Epidermal melanocyte (primary cell): ENCODE measurements at regions not wholly inside any gene's neighbourhood (a gene's known extent, or its start where the extent isn't known, plus 50 kb on each side); places are given as distances from the start of the nearest gene placed in this dataset.
"Not testable (repeated sequence)": the region's sequence is repeated elsewhere in the genome, so short reads cannot be mapped to it uniquely, and the experiment has no call there.

ENCODE experiments used
- DNase-seq: peaks from one replicate; pipeline ENCODE4 v3.0.0; 2011; ENCODE audit warnings: low spot score; ENCODE audit not compliant: insufficient read length

DNA sequence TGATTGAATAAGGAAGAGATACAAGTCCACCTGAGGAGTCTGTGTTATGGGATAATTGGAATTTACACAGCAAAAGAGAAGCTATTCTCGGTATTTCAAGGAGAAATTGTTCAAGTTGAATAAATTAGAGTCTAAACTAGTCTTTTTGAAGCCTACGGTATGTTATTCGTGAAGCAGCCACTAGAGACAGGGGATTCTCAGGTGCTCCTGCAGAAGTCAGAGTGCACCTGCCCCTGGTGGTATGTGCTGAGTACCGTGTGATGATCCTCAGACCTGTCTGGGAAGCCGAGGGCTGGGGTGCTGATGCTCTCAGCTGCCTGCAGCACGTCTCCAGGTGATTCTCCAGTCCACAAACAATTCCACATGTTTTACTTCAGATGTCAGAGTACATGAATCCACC is 1171.7 kb downstream of the RPIA start:
- not testable (repeated sequence) for DNase-seq

DNA sequence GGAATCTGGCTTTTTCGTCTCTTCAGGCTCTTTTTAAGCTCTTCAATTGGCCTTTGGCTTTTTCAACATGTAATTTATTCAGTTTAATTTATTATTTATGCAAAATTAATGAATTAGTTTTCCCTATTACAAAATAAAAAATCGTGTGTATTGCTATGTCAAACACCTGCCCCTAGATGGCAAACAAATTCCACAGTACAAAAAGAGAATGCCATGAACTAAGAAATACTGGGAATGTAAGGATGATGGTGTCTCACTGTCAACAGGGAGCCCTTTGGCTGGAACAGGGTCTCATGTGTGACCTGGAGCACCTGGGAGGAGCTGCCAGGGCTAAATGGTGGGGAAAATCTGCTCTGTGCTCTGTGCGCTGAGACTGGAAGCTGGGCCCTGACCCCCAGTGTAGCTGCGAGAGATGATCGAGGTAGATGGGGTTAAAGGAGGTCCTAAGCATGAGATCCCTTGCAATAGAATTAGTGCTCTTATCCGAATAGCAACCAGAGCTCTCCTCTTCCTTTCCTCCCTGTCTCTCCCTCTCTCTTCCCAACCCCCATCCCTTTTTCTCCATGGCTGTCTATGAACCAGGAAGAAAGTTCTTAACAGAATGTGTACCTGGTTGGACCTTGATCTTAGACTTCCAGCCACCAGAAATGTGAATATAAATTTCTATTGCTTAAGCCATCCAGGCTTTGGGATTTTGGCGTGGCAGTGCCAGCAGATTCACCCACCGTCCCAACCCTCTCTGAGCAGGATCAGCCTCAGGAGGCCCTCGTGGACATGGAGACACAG is 1183.5 kb downstream of the RPIA start:
- not testable (repeated sequence) for DNase-seq

DNA sequence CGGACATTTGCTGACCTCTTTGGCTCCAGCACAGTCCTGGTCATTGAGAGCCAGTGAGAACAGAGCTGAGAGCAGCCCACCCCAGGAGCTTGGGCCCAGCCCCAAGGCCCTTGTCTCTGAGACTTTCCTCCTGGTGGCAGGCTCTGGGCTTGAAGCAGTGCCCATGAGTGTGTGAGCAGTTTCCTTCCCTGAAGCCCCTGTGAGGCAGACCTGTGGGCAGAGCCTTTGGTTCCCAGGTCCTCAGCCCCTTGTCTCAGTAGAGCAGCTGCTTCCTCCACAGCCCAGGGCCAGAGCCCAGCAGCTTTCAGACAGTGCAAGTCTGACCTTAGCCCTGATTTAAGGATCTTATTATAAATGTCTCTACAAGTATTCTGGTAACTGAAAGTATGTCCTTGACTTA is 1185.0 kb downstream of the RPIA start:
- DNase-seq: not testable (repeated sequence)

DNA sequence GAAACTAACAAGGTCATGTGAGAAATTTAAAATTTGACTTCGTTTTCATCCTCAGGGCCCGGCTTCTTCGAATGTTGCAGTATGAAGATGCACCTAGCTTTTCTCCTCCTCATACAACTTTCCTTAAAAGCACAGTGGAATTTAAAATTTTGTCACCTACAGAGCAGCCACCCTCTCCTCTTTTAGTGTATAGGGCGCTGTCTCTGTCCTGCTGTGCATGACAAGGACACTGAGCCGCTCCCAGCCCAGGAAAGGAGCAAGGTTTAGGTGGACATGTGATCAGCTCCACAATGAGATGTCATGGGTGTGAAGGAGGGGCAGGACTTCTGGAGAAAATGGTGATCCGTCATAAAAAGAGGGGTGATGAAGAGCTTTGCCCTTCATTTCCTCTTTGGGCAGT is 1185.4 kb downstream of the RPIA start:
- DNase-seq: peak; percentile 0

DNA sequence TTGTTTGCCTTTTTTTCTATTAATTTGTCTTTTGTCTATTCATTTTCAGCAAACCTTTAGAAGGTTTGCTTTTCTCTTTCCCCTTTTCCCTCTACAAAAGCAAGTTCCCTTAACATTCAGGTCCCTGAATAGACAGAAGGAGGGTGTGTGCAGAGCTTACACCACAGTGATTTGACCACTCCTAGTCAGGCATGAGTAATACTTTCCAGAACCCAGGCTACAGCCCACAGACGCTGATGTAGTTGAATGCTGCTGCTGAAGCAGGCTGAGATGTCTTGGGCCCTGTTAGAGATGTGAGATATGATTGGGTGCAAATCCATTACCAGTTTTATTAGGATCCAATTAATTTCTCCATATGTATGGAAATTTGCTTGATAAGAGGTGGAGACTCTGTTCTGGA is 1191.4 kb downstream of the RPIA start:
- DNase-seq: not testable (repeated sequence)

DNA sequence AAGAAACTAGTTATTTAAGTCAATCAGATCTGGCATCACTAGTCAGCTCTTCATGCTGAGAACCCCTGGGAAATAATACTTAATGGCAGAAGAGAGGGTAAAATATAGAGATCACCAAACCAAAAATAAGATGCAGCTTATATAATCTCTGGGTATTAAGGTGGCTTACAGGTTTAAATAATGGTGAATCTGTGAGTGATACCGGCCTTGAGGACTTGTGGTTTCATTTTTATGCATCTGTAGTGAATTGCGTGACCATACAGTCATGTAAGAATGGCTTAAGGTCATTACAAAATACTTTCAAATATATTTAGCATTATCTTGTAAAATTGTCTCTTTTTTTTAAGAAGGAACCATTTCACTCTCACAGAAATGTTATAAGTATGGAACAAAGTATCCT is 1192.2 kb downstream of the RPIA start:
- not testable (repeated sequence) for DNase-seq

DNA sequence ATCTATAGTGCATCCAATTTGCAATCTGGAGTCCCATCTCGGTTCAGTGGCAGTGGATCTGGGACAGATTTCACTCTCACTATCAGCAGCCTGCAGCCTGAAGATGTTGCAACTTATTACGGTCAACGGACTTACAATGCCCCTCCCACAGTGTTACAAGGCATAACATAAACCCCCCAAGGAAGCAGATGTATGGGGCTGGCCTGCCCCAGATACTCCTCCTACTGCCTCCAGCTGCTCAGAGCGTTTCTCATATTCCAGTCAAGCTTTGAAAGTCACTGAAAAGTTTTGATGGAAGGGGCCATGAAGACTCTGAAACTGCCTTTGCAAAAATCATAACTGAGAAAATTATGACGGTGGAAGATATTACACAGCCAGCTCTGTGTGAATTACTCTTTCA is 1193.6 kb downstream of the RPIA start:
- DNase-seq: not testable (repeated sequence)

DNA sequence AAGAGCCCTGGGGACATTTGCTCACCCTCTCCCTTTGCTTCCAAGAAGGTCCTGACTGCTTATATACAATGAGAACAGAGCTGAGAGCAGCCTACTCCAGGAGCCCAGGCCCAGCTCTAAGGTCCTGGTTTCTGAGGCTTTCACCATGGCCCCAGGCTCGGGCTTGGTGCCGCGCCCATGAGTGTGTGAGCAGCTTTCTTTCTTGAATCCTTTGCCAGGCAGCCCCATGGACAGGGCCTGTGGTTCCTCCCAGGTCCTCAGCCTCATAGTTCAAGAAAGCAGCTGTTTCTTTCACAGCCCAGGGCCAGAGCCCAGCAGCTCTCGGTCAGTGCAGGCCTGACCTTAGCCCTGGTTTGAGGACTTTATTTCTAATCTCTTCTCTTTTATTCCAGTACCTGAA is 1197.2 kb downstream of the RPIA start:
- DNase-seq: not testable (repeated sequence)

DNA sequence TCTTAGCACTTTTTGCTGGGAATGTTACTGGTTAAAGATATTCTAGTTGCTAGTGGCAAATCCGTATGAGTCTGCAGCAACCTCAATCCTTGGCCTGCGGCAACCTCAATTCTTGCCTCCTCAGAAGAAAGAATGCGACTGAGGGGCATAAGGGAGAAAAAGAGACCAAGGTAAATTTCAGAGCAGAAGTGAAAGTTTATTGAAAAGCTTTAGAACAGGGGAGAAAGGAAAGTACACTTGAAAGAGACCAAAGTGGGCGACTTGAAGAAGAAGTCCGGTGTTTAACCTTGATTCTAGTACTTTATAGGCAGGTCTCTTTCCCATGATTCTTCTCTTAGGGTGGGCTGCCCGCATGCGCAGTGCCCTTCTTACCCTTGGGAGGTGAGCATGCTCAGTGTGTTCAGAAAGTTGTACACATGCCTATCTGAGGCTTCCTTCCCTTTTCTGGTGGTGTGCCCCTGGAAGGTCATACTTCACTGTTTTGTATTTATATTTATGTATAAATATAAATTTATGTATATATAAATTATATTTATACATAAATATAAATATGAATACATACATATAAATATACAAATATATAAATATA is 1198.8 kb downstream of the RPIA start:
- not testable (repeated sequence) for DNase-seq

DNA sequence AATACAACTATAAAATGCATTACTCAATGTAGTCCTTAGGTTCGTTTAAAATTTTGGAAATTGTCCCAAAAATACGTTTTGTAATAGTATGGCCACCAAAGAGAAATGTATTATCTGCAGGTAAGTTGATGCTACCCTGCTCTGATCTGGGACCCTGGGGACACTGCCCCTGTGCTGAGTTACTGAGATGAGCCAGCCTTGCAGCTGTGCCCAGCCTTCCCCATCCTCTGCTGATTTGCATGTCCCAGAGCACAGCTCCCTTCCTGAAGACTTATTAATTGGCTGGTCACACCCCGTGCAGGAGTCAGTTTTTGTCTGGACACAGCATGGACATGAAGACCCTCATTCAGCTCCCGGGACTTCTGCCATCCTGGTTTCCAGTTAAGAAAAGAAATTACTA is 1203.5 kb downstream of the RPIA start:
- not testable (repeated sequence) for DNase-seq

DNA sequence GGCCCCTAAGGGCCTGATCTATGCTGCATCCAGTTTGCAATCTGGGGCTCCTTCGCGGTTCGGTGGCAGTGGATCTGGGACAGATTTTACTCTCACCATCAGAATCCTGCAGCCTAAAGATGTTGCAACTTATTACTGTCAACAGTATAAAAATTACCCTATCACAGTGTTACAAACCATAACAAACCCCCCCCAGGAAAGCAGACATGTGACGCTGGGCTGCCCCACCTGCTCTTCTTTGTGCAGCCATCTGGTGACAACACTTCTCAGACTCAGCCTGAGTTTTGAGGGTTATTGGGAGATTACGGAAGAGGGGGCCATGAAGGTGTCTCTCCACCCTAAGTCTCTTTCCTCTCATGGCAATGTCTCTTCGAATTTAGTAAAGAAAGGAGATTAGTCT is 1204.2 kb downstream of the RPIA start:
- not testable (repeated sequence) for DNase-seq

DNA sequence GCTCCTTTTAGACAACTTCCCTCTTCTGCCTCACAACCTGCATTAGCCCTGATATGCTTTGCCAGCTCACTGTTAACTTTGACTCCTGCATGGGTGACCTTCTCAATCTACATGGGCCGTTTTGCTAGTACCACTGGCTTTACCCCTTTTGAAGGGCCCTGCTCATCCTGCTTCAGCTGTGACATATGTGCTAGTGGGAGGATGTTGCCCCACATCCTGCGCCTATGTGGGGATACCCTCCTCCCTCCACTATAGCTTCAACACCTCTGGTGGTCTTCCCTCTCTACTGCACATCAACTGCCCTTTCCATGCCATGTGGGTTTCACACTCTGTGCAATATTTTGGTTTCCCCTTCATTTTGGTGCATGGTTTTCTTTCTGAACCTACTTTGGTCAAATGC is 1235.5 kb downstream of the RPIA start:
- not testable (repeated sequence) for DNase-seq

DNA sequence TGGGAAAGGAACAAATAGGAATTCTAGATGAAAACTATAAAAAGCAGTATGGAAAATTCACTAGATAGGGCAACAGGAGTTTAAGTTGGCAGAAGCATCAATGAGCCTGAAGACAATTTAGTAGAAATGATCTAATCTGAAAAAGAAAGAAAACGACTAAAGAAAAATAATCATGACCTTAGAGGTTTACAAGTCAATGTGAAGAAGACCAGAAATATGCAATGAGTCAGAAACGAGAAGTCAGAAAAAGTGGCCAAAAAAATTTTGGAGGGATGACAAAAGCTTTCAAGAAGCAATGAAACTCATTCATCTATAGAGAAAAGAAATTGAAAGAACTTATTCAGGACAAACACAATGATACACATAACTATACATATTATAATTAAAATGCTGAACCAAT is 1244.0 kb downstream of the RPIA start:
- DNase-seq: not testable (repeated sequence)

DNA sequence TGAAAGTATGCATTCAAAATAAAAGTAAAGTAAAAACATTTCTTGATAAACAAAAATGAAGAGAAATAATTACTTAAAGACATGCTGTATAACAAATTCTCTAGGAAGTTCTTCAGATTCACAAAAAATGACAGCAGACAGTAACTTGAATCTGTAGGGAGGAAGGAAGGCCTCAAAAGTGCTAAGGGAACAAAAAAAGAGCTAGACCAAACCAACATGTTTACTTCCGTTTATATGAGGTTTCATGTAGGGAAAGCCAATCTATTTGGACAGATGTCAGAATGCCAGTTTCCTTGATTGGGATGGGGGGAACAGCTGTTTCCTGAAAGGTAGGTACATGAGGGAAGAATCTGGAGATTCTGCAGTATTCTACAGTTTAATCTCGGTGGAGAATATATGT is 1244.5 kb downstream of the RPIA start:
- DNase-seq: not testable (repeated sequence)

DNA sequence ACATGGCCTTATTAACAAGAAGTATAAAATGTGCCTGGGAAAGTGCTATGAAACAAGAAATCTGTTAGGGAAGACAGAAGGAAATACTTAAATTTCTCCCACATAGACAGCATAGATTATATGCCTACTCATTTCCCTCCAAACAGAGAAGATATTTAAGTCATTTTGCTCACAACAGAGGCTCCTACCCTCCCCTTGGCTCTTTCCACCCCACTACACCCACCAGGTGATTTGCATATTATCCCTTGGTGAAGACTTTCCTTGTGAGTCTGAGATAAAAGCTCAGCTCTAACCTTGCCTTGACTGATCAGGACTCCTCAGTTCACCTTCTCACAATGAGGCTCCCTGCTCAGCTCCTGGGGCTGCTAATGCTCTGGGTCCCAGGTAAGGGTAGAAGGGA is 1245.1 kb downstream of the RPIA start:
- DNase-seq: not testable (repeated sequence)

DNA sequence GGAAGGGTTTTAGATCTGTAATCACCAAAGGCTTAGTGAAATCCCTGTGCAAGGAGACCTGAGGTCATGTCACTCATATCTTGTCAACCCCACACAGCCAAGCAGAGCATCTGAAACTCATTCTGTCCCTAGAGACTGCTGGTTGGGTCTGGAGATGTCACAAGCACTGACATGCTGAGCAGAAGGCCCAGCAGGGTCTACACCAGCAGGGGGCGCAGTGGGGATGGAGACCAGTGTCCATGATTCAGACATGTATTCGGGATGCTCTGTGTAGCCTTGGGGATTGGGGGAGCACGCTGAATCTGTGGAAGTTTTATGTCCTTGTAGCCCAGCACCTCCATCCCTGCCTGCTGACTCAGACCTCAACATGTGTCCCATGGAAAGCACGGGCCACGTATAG is 1247.3 kb downstream of the RPIA start:
- not testable (repeated sequence) for DNase-seq

DNA sequence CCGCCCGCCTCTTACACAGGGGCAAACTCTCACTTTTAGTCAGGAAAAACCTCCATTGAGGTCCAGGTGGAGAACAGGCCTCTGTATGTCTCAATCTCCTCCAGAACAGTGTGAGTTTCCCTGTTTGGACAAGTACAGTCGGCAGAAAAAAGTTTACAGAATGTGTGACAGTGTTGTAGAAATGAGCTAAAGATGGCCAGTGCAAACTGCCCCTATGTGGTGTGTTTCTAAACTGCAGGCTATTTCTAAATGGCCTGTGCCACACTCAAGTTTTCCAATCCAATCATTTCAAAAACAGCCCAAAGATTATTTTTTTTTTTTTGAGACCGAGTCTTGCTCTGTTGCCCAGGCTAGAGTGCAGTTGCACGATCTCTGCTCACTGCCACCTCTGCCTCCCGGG is 1252.8 kb downstream of the RPIA start:
- not testable (repeated sequence) for DNase-seq

DNA sequence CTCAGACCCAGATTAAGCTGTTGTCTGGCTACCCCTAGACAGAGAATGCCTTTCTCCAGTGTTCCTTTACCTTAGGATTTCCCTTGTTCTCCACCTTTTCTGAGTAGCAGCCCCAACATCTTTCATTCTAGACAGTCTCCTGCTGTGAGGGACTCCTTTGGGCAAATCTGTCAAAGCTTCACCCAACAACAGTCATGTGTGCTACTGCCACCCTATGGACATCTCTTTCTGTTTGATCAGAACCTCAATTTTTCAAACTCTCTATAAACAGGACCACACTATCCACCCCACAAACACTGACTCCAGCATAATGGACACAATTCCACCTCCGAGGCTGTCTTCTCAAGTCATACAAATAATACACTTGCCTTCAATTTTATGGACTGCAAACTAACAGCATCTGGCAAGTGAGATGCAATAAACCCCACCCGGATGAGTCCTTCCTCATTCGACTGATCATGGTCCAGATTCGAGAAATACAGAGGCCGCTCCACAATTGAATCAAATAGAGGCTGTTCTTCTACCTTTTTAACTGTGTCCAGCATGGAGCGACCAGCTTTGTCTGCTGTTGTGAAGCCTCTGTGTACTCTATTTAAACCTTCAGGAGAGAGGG is 1253.6 kb downstream of the RPIA start:
- DNase-seq: not testable (repeated sequence)

DNA sequence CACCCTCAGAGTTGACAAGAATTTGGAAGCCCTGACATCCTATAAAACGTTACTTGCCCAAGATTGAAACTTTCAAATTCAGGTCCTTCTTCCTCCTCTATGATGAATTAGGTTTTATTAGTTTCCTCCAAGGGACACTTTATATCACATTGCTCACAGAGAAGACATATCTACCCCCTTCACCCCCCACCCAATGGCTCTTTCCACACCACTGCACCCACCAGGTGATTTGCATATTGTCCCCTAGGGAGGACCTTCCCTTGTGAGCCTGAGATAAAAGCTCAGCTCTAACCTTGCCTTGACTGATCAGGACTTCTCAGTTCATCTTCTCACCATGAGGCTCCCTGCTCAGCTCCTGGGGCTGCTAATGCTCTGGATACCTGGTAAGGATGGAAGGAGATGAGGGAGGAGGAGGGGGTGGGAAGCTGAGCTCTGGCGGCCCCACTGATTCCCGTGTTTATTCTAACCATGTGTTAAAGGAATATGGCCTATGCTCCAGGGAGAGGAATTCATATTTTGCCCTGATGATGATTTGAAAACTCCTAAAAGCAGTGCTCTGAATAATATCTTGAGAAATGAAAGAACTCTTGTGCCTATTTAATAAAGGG is 1255.8 kb downstream of the RPIA start:
- not testable (repeated sequence) for DNase-seq

DNA sequence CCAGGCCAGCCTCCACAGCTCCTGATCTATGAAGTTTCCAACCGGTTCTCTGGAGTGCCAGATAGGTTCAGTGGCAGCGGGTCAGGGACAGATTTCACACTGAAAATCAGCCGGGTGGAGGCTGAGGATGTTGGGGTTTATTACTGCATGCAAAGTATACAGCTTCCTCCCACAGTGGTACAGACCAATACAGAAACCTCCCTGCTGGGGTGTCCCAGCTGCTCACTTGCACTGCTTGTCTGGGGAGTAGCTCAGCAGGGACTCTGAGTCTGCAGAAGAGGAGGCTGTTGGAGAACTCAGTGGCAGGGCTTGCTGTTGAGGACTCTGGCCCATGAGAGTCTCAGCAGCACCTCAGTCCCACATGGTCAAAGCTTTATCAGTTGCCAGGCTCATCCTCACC is 1256.6 kb downstream of the RPIA start:
- not testable (repeated sequence) for DNase-seq

DNA sequence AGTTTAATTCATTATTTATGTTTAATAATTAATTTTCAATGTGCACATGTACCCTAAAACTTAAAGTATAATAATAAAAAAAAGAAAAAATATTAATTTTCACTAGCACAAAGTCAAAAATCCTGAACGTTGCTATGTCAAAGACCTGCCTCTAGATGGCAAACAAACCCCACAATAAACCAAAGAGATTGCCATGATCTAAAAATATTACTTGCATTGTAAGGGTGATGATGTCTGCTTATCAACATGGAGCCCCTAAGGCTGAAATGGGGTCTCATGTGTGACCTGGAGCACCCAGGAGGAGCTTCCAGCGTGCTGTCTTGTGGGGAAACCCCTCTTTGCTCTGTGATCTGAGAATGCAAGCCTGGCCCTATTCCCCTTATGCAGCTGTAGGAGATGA is 1259.3 kb downstream of the RPIA start:
- not testable (repeated sequence) for DNase-seq

DNA sequence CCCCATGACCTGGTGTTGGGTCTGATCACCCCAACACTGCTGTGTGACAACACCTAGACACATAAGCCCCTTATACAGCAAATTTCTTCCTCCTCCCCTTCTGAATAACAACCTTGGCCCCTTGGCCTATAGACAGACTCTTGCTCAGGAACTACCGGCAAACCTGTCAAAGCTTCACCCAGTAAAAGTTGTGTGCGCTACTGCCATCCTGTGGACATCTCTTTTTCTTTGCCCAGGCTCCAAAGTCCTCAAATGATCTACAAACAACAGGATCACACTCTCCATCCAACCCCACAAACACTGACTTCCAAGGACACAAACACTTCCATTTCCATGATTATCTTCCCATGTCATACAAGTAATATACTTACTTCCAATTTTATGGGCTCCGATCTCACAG is 1265.8 kb downstream of the RPIA start:
- DNase-seq: peak; percentile 8
